Kasumi-1 (cell line): ENCODE measurements at regions not wholly inside any gene's neighbourhood (a gene's known extent, or its start where the extent isn't known, plus 50 kb on each side); places are given as distances from the start of the nearest gene placed in this dataset.

Source experiments
- DNase-seq, 2 experiments: peaks; one replicate each; lab custom pipeline; 2025; lab: John Stamatoyannopoulos, UW

DNA sequence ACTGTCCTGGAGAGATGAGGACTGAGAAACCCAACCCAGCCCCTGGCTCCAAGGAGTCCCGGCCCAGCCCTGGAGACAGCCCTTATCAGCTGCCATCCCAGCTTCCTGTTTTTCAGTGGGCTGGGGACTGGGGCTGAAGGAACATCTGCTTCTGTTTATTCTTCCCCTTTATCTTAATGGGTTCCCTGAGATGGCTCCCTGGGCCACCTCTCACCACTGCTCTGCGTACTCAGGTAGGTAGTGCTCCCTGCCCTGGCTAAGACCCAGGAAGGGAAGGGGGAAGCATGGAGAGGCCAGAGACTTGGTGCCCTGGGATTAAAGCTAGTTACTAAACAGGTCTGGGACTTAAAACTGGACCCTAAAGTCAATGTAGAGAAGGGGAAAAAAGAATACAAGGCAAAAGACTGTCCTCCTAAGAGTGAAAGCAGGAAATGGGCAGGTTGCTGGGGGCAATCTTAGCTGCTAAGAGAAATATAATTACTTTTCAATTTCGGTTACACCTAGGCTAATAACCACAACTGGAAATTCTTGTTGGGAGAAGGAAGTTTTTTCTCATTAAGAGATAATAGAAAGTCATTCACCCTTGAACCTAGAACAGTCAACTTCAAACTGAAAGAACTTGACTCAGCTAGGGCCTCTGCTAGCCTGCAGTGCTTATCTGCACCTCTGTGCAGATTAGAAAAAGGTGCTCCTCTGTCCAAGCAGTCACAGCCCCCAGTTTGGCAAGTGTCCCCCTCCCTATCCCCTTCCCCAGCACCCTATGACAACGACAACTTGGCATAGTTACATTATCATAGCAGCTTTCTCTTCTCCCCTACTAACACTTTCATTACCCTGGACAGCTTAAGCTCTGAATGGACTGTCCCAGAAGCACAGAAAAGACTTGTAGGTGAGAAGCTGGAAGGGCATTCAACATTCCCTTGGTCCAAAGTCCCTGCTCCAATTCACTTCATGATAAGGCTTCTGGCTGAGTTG lies 65.6 kb upstream of the KDM7A start:
- DNase-seq, result peak; percentile 83 to 84

DNA sequence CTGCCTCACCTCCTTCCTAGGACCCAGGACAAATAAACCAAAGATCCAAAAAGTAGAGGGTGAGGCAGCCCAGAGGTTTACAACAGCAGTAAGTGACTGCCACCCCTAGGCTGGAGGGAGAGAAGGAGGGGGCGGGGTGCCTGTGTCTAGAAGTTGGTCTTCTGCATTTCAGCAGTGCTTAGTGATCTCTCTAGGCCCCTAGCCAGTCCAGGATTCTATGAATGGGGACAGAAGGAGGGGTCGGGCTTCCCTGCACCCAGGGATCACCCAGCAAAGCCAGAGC lies 62.8 kb upstream of the KDM7A start:
- DNase-seq, result no peak

DNA sequence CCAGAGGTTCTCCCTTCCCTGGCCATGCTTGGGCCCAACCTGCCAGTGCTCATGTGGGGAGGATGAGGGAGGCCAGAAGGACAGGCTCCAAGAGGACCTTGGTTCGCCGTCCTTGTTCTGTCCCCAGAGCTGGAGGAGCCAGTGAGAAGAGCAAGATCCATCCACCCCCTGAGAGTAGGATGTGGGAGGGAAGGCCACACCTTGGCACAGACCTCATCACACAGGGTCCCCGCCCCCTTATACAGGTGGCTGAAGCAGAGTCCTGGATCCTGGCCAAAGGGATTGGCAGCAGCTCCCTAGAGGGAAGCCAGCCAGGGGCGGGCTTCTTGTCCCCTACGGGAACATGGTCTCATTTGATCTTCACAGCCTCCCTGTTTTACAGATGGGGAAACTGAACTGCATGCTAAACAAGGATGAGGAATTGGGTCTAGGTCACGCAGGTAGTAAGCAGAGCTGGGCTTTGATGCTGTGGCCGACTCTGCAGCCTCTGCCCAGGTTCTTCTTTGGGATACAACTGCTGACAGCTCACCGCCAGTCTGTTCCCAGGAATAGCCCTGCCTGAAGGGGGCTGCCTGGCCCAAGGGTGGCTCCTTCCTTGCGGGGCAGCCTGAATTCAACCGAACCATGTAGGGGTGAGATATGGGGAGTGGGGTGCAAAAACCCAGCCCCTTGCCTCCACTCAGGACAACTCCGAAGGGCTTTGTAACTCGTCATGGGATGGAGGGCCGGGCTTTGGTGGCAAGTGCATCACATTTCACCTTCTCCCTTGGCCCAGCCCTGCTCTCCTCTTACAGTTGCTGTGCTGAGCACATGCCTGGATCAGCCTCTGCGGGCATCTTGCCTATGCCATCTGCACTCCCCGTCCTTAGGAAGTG lies 62.2 kb upstream of the KDM7A start:
- DNase-seq, result no peak

DNA sequence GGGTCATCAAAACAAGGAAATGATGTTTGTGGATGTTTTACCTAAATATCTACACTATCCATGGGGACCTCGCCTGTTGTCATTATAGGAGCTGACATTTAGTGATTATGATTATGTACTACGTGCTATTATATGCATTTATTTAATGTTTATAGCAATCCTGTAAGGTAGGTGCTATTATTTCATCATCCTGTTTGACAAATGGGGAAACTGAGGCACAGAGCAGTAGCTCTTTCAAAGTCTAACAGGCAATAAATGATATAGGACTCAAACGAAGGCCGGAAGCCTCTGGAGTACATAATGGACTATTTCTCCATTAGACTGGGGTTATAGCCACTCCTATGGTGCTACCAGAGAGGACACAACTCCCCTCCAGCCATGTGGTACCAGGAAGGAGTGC lies 60.6 kb upstream of the KDM7A start:
- no peak for DNase-seq

DNA sequence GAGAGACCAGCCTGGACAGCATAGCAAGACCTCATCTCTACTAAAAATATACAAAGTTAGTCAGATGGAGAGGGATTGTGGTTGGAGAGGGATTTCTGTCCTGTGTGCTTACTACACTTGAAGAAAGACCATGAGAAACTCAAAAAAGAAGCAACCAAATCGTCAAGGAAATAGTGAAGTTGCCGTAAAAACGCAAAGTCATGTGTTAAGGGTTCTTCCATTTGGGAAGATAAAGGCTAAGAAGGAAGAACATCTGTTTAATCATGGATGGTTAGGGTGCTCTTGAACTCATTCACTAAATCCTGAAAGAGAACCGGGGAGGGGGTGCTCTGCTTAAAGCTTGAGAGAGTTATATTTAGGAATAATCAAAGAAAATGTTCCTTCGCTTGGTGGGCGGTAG lies 59.8 kb upstream of the KDM7A start:
- no peak for DNase-seq

DNA sequence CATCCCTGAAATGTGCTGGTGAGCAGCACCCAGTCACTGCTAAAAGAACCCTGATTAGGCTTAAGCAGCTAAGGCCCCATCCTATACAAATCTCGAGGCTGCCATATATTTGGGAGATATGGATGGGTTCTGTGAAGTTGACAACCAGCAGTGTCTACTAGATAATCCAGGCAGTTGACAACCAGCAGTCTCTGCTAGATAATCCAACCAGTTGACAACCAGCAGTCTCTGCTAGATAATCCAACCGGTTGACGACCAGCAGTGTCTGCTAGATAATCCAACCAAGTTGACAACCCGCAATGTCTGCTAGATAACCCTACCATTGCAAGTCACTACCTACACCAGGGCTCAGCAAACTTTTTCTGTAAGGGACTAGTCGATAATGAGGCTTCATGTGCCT lies 58.3 kb upstream of the KDM7A start:
- no peak for DNase-seq

DNA sequence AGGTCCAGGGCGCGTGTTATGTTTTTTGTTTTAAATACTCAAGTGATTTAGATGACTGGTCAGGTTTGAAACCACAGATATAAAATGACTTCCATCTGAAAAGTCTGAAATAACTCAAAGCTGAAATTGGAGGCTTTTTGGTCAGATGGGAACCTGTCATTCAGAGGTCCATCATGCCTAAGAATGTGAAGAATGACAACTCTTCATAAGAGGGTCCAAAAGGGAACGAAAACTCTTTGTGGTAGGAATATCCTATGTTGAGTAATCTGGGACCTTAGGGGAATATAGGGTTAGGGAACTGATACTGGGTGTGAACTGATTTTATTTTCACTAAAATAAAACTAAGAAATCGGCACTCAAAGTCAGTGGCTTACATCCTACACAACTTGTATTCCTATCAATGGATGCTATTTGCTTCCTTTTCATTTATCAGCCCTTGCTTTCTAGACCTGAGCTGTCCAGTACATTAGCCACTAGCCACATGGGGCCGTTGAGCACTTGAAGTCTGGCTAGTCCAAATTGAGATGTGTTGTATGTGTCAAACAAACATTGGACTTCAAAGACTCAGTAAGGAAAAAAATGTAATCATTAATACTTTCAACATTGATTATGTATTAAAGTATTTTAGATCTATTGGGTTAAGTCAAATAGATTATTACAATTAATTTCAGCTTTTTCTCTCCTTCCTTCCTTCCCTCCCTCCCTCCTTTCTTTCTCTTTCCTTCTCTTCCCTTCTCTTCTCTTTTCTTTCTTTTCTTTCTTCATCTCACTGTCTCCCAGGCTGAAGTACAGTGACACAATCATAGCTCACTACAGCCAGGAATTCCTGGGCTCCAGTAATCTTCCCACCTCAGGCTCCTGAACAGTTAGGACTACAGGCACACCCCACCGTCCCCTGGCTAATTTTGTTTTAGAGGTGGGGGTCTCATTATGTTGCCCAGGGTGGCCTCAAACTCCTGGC lies 56.5 kb upstream of the KDM7A start:
- DNase-seq, result no peak

DNA sequence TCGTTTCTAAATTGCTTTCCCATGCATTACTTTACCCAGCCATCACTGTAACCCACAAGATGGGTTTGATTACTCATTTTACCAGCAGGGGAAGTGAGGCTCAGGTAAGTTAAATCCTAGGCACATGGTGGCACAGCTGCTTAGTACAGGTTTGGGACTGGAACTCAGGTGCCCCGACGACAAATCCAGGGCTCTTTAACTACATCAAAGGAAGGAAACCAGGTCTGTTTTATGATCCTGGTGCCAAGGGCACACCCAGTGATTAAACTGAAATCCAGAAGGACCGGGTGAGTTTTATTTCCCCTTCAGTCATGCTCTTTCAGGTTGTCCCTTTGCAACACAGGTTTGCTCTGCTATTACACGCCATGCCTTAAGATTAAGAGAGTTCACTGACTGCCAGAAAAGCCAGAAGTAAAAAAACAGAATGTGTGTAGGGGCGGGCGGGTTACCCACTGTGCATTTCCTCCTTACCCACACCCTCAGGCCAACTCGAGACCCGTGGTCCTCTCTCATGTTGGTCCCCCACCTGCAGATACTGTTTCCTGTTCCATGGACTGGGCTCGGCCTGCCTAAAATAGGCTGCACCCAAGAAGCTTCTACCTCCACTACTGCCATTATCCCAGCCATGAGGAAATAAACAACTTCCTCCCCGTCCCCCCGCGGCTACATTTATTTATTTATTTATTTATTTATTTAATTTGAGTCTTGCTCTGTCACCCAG lies 55.1 kb upstream of the KDM7A start:
- DNase-seq, result no peak

DNA sequence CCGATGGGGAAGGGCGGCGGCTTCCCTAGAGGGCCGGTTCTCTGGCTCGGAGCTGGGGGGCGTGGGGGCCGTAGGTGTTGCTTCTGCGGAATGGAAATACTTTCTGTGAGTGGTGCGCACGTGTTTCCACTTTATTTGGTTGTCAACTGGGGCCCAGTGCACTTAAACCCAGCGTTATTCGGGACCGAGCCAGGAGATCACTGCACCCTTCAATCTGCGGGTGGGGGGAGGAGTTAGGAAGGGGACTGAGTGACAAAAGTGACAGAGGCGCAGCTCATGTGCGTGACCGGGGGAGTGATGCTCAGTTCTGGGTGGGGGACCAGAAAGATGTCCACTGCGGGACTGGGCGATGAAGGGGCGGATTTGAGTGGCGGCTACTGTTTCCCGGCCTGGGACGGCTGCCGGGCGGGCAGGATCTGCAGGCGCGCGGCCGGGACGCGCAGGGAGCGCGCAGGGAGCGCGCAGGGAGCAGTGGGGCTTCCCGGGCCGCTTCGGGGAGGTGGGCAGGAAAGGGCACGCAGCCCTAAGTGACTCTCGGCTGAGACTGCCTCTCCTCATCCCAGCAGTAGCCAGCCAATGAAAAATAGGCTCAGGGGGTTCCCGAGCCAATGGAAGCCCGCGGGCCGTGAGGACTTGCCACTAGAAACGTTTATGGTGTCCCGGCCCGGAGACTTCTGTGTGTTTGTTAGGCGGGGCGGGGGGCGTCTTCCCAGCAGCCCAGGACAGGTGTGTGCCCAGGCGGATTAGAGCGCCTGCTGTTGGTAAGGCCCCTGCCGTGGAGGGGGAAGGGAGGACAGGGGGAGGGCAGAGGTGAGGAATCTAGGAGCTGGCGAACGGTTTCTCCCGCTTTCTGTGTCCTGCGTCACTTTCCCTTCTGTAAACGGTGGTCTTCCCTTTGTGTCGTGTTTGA lies 54.3 kb upstream of the KDM7A start:
- no peak for DNase-seq

DNA sequence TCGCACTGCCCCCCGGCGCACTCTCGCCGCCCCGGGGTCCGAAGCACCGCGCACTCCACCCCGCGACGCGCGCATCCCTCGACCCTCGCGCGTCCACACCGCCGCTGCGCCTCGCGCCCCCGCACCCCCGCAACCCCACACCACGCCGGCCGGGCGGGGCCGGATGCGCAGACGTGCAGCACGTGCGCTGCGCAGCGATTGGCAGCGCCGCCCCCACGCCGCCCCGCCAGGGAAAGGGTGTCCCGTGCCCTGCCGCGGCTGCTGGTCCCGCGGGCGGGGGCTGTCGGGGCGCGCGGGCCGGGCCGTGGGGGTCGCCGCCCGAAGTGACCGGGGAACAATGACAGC lies 53.7 kb upstream of the KDM7A start:
- no peak for DNase-seq

DNA sequence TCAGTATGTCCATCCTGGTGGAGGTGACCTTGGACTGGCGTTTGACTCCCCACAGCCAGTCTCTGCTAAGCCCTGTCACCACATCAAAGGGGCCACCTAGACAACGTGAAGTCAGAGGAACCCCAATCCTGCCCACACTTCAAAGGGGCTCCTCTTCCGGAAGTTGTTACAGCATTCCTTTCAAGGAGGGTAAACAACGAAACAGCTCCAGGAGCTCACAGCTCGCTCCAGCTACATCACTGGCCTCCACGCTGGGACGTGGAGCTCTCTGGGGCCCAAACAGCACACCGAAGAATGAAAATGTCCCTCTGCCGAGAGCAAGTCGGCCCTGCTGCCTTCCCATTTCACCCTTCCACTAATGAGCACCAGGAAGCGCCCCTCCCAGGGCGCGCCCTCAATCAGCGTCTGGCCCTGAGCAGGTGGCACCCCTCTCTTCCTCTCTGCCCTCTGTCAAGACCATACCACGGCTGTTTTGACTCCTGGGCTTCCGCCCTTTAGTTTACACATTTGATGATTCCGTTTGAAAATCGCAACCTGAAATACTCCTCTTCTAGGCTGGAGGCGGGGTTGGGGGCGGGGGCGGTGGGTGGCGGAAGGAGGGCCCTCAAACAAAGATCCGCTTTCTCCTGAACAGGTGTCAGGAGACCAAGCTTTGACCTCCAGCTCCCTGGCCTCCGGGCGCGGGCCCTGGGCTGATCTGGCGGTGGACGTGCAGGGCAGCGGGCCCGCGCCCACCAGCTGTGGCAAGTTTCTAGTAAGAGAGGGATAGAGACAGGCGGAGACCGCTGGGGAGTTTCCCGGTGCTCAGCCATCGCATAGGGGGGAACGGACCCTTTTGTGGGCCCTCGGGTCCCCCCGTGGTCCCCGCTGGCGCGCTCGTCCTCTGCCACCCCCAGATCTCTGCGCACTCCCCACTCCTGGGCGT lies 53.1 kb upstream of the KDM7A start:
- no peak for DNase-seq

DNA sequence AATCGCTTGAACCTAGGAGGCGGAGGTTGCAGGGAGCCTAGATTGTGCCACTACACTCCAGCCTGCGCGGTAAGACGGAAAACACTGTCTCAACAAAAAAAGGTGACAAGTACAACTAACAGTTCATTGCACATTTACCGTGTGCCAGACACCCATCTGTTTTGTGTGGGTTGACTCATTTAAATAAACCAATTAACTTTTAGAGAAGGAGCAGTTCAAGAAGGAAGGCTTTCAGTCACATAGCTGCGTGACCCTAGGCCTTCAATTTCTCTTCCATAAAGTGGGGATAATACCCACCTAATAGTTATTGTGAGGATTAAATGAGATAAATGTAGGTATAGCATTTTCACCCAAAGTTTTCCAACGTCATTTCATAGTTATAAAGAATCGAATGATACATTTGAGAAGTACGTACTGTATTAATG lies 52.3 kb upstream of the KDM7A start:
- no peak for DNase-seq
